ENCODE measurements at regions not wholly inside any gene's neighbourhood (a gene's known extent, or its start where the extent isn't known, plus 50 kb on each side); places are given as distances from the start of the nearest gene placed in this dataset.
A peak's percentile ranks its signal among the peaks of the same experiment; 100 is the strongest.
"Not testable (repeated sequence)": the region's sequence is repeated elsewhere in the genome, so short reads cannot be mapped to it uniquely, and the experiment has no call there.

- H3K27me3 ChIP-seq (replicated peaks): no peaks in the 10 kb centered on the region
Measured at GRCh38 chr1:221983444-221983843, 241.6 kb upstream of the DUSP10 start.

DNA sequence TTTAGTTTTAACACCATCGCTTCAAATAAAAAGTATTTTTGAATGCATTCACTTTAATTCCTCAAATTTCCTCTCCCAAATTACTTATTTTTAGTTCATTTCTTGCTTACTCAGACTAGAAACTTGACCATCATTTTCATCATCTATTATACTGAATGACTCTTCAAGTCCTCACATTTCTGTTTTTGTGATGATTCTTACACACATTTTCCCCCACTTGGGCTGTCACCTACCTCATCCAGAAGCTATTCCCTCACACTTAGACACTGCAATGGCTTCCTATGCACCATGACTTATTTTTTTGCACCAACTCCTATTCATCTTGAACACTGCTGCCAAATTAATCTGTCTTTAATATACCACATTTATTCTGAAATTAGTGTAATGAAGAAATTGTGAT lies 239.6 kb upstream of the DUSP10 start:
- in situ Hi-C loops (cut with HindIII; ENCODE audit: low pct_ligation_motif_present, low sequenced_read_pairs): no loop called here
- no peak overlapping the region for H3K4me3 ChIP-seq (ENCODE audit: low read depth, low read length)
- H3K27ac ChIP-seq: no peak overlapping the region
- TF ChIP-seq, protein P1, sequence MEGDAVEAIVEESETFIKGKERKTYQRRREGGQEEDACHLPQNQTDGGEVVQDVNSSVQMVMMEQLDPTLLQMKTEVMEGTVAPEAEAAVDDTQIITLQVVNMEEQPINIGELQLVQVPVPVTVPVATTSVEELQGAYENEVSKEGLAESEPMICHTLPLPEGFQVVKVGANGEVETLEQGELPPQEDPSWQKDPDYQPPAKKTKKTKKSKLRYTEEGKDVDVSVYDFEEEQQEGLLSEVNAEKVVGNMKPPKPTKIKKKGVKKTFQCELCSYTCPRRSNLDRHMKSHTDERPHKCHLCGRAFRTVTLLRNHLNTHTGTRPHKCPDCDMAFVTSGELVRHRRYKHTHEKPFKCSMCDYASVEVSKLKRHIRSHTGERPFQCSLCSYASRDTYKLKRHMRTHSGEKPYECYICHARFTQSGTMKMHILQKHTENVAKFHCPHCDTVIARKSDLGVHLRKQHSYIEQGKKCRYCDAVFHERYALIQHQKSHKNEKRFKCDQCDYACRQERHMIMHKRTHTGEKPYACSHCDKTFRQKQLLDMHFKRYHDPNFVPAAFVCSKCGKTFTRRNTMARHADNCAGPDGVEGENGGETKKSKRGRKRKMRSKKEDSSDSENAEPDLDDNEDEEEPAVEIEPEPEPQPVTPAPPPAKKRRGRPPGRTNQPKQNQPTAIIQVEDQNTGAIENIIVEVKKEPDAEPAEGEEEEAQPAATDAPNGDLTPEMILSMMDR (IDR thresholded peaks at IDR 0.05; ENCODE audit: low read depth, low read length, missing control alignments): no peak
- DNase-seq: no peak
- H3K27me3 ChIP-seq (replicated peaks): no peaks in the 10 kb centered on the region
- H3K36me3 ChIP-seq (replicated peaks): no peaks in the 10 kb centered on the region

More at GRCh38 chr1:221983444-221983843, 241.6 kb upstream of the DUSP10 start:
- TF ChIP-seq, protein P1 (IDR thresholded peaks at IDR 0.05; ENCODE audit: low read depth, low read length, missing control alignments): no peak
- in situ Hi-C loops (cut with HindIII; ENCODE audit: low pct_ligation_motif_present, low sequenced_read_pairs): no loop called here
- no peak overlapping the region for H3K27ac ChIP-seq
- H3K36me3 ChIP-seq (replicated peaks): no peaks in the 10 kb centered on the region
- H3K4me3 ChIP-seq (ENCODE audit: low read depth, low read length): no peak overlapping the region
- no peak for DNase-seq

GRCh38 chr1:221979444-221980032 lies 237.6 kb upstream of the DUSP10 start:
- TF ChIP-seq, protein P1 (IDR thresholded peaks at IDR 0.05; ENCODE audit: low read depth, low read length, missing control alignments): peak; percentile 38
- in situ Hi-C loops (cut with HindIII; ENCODE audit: low pct_ligation_motif_present, low sequenced_read_pairs): no loop called here
- no peak overlapping the region for H3K4me3 ChIP-seq (ENCODE audit: low read depth, low read length)
- no peaks in the 10 kb centered on the region for H3K27me3 ChIP-seq (replicated peaks)
- no peaks in the 10 kb centered on the region for H3K36me3 ChIP-seq (replicated peaks)
- no peak for DNase-seq
- H3K27ac ChIP-seq: no peak overlapping the region

- in situ Hi-C loops (cut with HindIII; ENCODE audit: low pct_ligation_motif_present, low sequenced_read_pairs); H3K27me3 ChIP-seq (replicated peaks): not testable (repeated sequence)
Measured at GRCh38 chr1:221978631-221979334, 236.9 kb upstream of the DUSP10 start.

GRCh38 chr1:221973787-221974186 lies 231.9 kb upstream of the DUSP10 start:
- H3K27ac ChIP-seq; H3K27me3 ChIP-seq (replicated peaks); H3K4me3 ChIP-seq (ENCODE audit: low read depth, low read length); H3K36me3 ChIP-seq (replicated peaks); in situ Hi-C loops (cut with HindIII; ENCODE audit: low pct_ligation_motif_present, low sequenced_read_pairs); DNase-seq: not testable (repeated sequence)

More at GRCh38 chr1:221978631-221979334, 236.9 kb upstream of the DUSP10 start:
- H3K27ac ChIP-seq; H3K4me3 ChIP-seq (ENCODE audit: low read depth, low read length); H3K36me3 ChIP-seq (replicated peaks); DNase-seq: not testable (repeated sequence)

- no peak for DNase-seq
- in situ Hi-C loops (cut with HindIII; ENCODE audit: low pct_ligation_motif_present, low sequenced_read_pairs): no loop called here
- no peaks in the 10 kb centered on the region for H3K27me3 ChIP-seq (replicated peaks)
- no peak overlapping the region for H3K27ac ChIP-seq
- TF ChIP-seq, protein P1 (IDR thresholded peaks at IDR 0.05; ENCODE audit: low read depth, low read length, missing control alignments): no peak
- H3K4me3 ChIP-seq (ENCODE audit: low read depth, low read length): no peak overlapping the region
- H3K36me3 ChIP-seq (replicated peaks): no peaks in the 10 kb centered on the region
Measured at GRCh38 chr1:221972276-221973235, 230.7 kb upstream of the DUSP10 start.

DNA sequence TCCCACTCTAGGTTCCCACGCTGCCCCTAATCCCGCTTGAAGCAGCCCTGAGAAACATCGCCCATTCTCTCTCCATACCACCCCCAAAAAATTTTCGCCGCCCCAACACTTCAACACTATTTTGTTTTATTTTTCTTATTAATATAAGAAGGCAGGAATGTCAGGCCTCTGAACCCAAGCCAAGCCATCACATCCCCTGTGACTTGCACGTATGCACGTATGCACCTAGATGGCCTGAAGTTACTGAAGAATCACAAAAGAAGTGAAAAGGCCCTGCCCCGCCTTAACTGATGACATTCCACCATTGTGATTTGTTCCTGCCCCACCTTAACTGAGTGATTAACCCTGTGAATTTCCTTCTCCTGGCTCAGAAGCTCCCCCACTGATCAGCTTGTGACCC lies 229.1 kb upstream of the DUSP10 start:
- H3K36me3 ChIP-seq (replicated peaks); H3K27ac ChIP-seq; H3K4me3 ChIP-seq (ENCODE audit: low read depth, low read length); in situ Hi-C loops (cut with HindIII; ENCODE audit: low pct_ligation_motif_present, low sequenced_read_pairs); DNase-seq; H3K27me3 ChIP-seq (replicated peaks): not testable (repeated sequence)

- DNase-seq; H3K27ac ChIP-seq; H3K27me3 ChIP-seq (replicated peaks); H3K4me3 ChIP-seq (ENCODE audit: low read depth, low read length); H3K36me3 ChIP-seq (replicated peaks); in situ Hi-C loops (cut with HindIII; ENCODE audit: low pct_ligation_motif_present, low sequenced_read_pairs): not testable (repeated sequence)
Measured at GRCh38 chr1:221969298-221969858, 227.5 kb upstream of the DUSP10 start.

- H3K27me3 ChIP-seq (replicated peaks); in situ Hi-C loops (cut with HindIII; ENCODE audit: low pct_ligation_motif_present, low sequenced_read_pairs); DNase-seq; H3K36me3 ChIP-seq (replicated peaks); H3K4me3 ChIP-seq (ENCODE audit: low read depth, low read length); H3K27ac ChIP-seq: not testable (repeated sequence)
Measured at GRCh38 chr1:221967538-221967937, 225.6 kb upstream of the DUSP10 start.

Data from brain microvascular endothelial cell (primary cell).